ENCODE measurements at regions not wholly inside any gene's neighbourhood (a gene's known extent, or its start where the extent isn't known, plus 50 kb on each side); places are given as distances from the start of the nearest gene placed in this dataset.

- no peaks in the 10 kb centered on the region for H3K36me3 ChIP-seq (replicated peaks in 1 of 2)
- intact Hi-C loops (cut with DNase I) = no loop called here
- no peak for TF ChIP-seq CTCF (IDR thresholded peaks at IDR 0.05)
- no peaks in the 10 kb centered on the region for H3K27me3 ChIP-seq
- WGBS, 4 donors = 80 to 82% (median 81%) methylated on average over 5 of the region's 5 CpGs
- no peak overlapping the region for H3K4me3 ChIP-seq
- no peak overlapping the region for H3K27ac ChIP-seq
- DNase-seq = no peak
- no peaks in the 10 kb centered on the region for H3K4me1 ChIP-seq (replicated peaks in 1 of 2)
- no peaks in the 10 kb centered on the region for H3K9me3 ChIP-seq (replicated peaks in 1 of 3)
Measured at GRCh38 chr6:93927731-93928130, 508.4 kb upstream of the EPHA7 start.

- Histone ChIP-seq H3K36me3 (replicated peaks in 1 of 2) (no peaks in the 10 kb centered on the region), H3K9me3 (replicated peaks in 1 of 3) (no peaks in the 10 kb centered on the region), H3K27me3 (no peaks in the 10 kb centered on the region), H3K4me3 (no peak overlapping the region), H3K27ac (no peak overlapping the region), H3K4me1 (replicated peaks in 1 of 2) (no peaks in the 10 kb centered on the region)
- TF ChIP-seq POLR2A (IDR thresholded peaks at IDR 0.05) (no peak), CTCF (IDR thresholded peaks at IDR 0.05) (no peak)
- no peak for DNase-seq
- intact Hi-C loops (cut with DNase I) = no loop called here
- 73 to 93% (median 83%) methylated on average over 1 of the region's 1 CpG for WGBS, 4 donors
Measured at GRCh38 chr6:93919365-93919764, 500.0 kb upstream of the EPHA7 start.

GRCh38 chr6:93918258-93918657, 498.9 kb upstream of the EPHA7 start:
- Histone ChIP-seq H3K9me3 (replicated peaks in 1 of 3) (no peaks in the 10 kb centered on the region), H3K27me3 (no peaks in the 10 kb centered on the region), H3K4me3 (no peak overlapping the region), H3K27ac (no peak overlapping the region), H3K4me1 (replicated peaks in 1 of 2) (no peaks in the 10 kb centered on the region), H3K36me3 (replicated peaks in 1 of 2) (no peaks in the 10 kb centered on the region)
- DNase-seq = no peak
- WGBS, 4 donors = 59 to 88% (median 74%) methylated on average over 3 of the region's 3 CpGs
- intact Hi-C loops (cut with DNase I) = no loop called here
- no peak for TF ChIP-seq POLR2A (IDR thresholded peaks at IDR 0.05)

- 67 to 94% (median 84%) methylated on average over 1 of the region's 1 CpG for WGBS, 4 donors
- Histone ChIP-seq H3K4me1 (replicated peaks in 1 of 2) (no peaks in the 10 kb centered on the region), H3K9me3 (replicated peaks in 1 of 3) (no peaks in the 10 kb centered on the region), H3K27ac (no peak overlapping the region), H3K27me3 (no peaks in the 10 kb centered on the region), H3K36me3 (replicated peaks in 1 of 2) (no peaks in the 10 kb centered on the region), H3K4me3 (no peak overlapping the region)
- intact Hi-C loops (cut with DNase I) = no loop called here
- no peak for TF ChIP-seq CTCF (IDR thresholded peaks at IDR 0.05)
- no peak for DNase-seq
Measured at GRCh38 chr6:93917216-93917615, 497.9 kb upstream of the EPHA7 start.

GRCh38 chr6:93916716-93917115, 497.4 kb upstream of the EPHA7 start:
- WGBS, 4 donors = 24 to 53% (median 49%) methylated on average over 1 of the region's 1 CpG
- Histone ChIP-seq H3K27me3 (no peaks in the 10 kb centered on the region), H3K4me1 (replicated peaks in 1 of 2) (no peaks in the 10 kb centered on the region)

More at GRCh38 chr6:93916716-93917115, 497.4 kb upstream of the EPHA7 start:
- DNase-seq = no peak
- Histone ChIP-seq H3K36me3 (replicated peaks in 1 of 2) (no peaks in the 10 kb centered on the region), H3K27ac (no peak overlapping the region), H3K9me3 (replicated peaks in 1 of 3) (no peaks in the 10 kb centered on the region), H3K4me3 (no peak overlapping the region)
- TF ChIP-seq CTCF (IDR thresholded peaks at IDR 0.05) = no peak
- no peak for TF ChIP-seq POLR2A (IDR thresholded peaks at IDR 0.05)
- intact Hi-C loops (cut with DNase I) = no loop called here

Measured in adrenal gland (tissue), 9 donors.